ENCODE measurements at regions not wholly inside any gene's neighbourhood (a gene's known extent, or its start where the extent isn't known, plus 50 kb on each side); places are given as distances from the start of the nearest gene placed in this dataset.

DNA sequence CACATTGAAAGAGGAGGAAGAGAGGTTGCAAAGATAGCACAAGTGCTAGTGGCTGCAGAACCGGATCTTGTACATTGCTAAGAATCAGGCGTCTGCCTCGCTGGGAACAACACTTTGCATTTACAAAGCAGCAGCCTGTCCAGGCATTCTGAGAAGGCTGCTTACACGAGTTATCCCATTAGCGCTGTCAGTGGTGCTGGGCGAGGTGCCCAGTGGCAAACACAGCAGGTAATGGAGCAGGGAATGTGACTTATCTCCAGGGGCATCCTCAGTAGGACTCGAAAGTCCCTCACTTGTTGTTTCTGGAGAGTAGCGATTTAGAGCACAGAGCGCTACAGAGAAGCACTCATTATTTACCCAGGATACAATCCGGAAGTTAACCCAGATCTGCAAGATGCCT is 209.6 kb downstream of the OLFM4 start:
- TF ChIP-seq, protein P1, sequence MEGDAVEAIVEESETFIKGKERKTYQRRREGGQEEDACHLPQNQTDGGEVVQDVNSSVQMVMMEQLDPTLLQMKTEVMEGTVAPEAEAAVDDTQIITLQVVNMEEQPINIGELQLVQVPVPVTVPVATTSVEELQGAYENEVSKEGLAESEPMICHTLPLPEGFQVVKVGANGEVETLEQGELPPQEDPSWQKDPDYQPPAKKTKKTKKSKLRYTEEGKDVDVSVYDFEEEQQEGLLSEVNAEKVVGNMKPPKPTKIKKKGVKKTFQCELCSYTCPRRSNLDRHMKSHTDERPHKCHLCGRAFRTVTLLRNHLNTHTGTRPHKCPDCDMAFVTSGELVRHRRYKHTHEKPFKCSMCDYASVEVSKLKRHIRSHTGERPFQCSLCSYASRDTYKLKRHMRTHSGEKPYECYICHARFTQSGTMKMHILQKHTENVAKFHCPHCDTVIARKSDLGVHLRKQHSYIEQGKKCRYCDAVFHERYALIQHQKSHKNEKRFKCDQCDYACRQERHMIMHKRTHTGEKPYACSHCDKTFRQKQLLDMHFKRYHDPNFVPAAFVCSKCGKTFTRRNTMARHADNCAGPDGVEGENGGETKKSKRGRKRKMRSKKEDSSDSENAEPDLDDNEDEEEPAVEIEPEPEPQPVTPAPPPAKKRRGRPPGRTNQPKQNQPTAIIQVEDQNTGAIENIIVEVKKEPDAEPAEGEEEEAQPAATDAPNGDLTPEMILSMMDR (IDR thresholded peaks at IDR 0.05) = no peak
- no peak for TF ChIP-seq POLR2A (IDR thresholded peaks at IDR 0.05)
